ENCODE measurements at regions not wholly inside any gene's neighbourhood (a gene's known extent, or its start where the extent isn't known, plus 50 kb on each side); places are given as distances from the start of the nearest gene placed in this dataset.
"Not testable (repeated sequence)": the region's sequence is repeated elsewhere in the genome, so short reads cannot be mapped to it uniquely, and the experiment has no call there.

DNA sequence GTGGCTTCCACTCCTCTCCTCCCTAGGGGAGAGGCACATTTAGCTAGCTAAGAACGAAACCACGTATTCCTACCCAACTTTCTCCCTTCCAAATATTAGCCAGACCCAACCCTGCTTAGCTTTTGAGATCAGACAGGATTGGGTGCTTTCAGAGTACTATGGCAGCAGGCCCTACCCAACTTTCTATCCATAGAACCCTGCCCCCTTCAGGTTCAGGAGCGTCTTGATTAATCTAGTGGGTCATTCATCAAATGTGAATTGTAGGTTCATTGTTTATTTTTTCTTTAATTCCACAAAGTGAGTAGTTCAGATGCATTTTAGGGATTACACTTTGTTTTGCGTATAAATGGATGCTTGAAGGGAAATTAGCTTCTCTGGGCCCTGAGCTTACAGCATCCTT lies 188.3 kb downstream of the MIB1 start:
- no peak for DNase-seq

DNA sequence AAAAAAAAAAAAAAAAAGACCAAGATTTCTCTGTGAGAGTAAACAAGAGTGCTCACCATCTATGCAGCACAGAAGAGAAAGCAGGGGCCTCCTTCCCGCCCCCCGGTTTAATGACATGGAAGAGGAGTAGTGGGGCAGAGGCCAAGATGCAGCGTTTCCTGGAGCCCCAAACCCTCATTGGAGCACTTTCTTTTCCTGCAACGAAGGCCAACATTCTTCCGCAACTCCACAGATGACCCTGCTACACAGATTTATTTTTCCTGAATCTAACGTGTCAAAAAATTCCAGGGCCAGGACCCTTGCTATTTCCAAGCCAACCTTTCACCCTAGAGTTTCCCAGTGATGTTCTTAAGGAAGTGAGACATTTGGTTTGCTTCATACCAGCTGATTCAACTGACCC lies 189.6 kb downstream of the MIB1 start:
- DNase-seq = no peak

- no peak for DNase-seq
Measured at GRCh38 chr18:21933931-21934765, 193.6 kb downstream of the MIB1 start.

- no peak for DNase-seq
Measured at GRCh38 chr18:21934766-21935015, 194.1 kb downstream of the MIB1 start.

DNA sequence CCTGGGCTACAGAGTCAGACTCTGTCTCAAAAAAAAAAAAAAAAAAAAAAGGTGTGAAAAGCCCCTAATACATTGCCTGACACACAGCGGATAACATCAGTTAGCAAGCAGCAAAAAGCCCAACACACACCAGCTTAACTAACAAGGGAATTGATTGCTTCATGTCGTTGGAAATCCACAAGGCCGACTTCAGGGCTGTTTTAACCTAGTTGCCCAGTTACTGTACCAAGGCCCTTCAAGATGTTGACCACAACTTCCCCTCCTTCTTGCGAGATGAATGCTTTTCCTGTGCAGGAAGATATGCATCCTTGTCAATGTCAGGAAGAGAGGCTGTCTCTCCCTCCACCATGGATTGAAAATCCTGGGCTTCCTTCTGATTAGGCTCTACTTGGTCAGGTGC lies 202.9 kb downstream of the MIB1 start:
- no peak for DNase-seq

- DNase-seq = no peak
Measured at GRCh38 chr18:21949326-21950015, 208.9 kb downstream of the MIB1 start.

GRCh38 chr18:21955757-21956652 lies 213.4 kb upstream of the GATA6 start:
- no peak for DNase-seq

- DNase-seq = no peak
Measured at GRCh38 chr18:21958263-21958662, 211.1 kb upstream of the GATA6 start.

- no peak for DNase-seq
Measured at GRCh38 chr18:21958707-21959450, 210.5 kb upstream of the GATA6 start.

DNA sequence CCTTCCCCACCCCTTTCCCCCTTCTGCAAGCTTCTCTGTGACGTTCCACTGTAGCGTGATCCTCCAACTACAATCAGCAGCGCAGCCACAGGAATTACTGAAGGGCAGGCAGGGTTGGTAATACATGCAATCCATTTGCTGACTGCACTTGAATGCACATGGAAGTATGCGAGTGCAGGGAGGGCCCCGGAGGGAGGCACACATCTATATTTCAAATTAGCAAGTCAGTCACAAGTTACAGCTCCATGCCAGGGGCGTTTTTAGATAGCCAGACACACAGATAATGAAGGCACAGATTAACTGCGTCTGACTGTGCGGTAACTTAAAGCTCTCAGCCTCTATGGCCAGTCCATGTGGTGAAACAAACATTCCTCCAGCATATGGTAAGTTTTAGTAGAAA lies 209.2 kb upstream of the GATA6 start:
- DNase-seq = no peak

DNA sequence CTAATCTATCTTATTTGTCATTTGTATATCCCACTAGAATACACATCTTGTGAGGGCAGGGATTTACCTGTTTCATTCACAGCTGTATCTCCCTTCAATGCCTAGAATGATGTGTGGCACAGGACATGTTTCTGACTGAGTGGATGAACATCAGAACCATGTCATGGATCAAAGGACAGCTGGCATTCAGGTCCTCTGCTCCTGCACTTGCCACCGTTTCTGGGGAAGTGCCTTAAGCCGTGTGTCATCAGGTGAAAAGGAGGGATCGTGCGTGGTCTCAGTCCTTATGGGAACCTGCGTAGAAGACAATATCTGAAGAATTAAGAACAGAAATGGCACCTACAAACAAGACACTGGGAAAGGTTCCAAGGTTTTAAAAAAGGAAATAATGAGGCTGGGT lies 206.1 kb upstream of the GATA6 start:
- no peak for DNase-seq

DNA sequence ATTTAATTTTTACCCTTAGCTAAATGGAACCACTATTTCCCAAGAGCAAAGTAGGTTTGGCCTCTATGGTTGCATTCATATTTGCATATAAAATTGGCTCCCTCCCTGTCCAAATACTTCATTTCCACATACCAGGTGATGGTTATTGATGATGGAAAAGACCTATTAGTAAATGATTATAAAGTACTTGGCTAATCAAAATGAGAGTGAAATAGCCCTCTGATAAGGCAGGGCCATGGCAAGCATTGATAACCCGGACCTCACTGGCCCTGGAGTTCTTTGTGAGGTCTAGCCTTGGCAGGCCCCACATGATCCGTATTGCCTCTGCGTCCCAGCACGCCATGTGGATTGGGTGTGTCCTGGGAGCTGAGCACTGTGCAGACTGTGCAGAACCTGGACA lies 201.1 kb upstream of the GATA6 start:
- no peak for DNase-seq

DNA sequence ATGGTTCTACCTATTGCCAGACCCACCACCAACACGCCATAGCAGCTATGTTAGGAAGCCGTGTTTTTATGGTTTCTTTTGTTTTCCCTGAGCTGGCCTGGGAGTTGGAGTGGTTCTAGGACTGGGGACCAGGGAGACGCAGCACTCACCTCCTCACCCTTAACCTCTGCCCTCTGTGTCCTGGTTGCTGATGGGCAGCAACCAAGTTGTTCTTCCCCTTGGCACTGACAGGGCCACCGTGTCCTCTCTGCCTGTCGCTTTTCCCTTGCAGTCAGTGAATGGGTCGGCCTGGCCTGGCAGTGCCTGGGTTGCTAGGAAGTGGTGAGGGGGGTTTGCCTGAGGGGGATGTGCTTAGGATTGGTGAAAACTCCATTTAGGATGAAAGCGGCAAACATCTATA lies 197.1 kb upstream of the GATA6 start:
- no peak for DNase-seq

DNA sequence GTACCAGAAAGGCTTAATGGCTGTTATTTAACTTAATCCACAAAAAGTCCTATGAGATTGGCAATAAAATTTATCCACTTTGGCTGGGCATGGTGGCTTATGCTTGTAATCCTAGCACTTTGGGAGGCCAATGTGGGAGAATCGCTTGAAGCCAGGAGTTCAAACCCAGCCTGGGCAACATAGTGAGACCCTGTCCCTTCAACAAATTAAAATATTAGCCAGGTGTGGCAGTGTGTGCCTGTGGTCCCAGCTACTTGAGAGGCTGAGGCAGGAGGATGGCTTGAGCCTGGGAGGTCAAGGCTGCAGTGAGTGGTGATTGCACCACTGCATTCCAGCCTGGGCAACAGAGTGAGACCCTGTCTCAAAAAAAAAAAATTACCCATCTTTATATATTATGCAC lies 193.4 kb upstream of the GATA6 start:
- DNase-seq = not testable (repeated sequence)

- no peak for DNase-seq
Measured at GRCh38 chr18:21978546-21979170, 190.7 kb upstream of the GATA6 start.

DNA sequence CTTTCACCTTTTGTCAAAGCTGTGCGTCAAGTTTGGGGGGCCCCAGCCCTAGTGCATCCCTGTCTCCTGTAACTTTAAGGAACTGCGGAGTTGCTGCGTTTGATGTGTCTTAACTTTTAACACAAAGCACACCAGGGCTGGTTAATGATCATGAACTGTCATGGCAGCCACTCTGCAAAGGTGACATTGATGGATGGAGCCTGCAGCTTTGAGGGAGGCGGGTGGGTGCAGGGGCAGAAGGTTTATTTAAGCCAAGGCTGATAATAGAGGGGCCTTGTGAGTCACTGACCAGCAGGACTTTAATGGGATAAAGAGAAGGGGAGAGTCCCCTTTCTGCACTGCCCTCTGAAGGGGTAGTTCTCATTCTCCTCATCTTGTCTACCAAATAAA lies 190.2 kb upstream of the GATA6 start:
- no peak for DNase-seq

DNA sequence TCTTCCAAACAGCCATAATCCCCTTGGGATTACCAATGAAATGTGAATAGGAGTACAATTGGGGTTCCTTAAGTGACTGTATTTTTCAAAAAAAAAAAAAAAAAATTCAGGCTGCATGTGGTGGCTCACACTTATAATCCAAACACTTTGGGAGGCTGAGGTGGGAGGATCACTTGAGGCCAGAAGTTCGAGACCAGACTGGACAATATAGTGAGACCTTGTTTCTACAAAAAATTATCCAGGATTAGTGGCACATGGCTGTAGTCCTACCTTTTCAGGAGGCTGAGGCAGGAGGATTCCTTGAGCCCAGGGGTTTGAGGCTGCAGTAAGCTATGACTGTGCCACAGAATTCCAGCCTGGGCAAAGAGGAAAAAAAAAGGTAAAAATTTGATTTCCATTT lies 189.6 kb upstream of the GATA6 start:
- DNase-seq = no peak

GRCh38 chr18:21980744-21981143 lies 188.6 kb upstream of the GATA6 start:
- no peak for DNase-seq

- not testable (repeated sequence) for DNase-seq
Measured at GRCh38 chr18:21981489-21981888, 187.9 kb upstream of the GATA6 start.

DNA sequence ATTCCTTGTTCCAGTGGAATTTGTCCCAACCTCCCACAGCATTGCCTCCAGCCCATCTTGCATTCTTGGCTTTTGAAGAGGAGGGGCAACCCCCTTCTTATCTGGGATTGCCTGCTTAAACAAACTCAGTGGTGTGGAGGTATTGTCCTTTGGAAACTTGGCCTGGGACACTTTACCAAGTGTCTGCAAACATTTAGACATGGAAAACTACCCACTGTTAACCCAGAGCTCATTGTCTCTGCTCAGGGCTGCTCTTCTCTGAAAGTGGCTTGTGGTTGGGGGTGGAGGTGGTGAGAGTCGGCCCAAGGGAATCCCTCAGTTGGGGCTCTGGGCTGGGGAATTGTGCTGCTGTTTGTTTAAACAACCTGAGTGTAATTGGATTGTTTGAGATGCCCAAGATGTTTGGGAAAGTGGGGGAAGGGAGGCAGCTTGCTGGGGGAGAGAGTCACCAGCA lies 178.3 kb upstream of the GATA6 start:
- DNase-seq = no peak

- no peak for DNase-seq
Measured at GRCh38 chr18:21991886-21992285, 177.5 kb upstream of the GATA6 start.

DNA sequence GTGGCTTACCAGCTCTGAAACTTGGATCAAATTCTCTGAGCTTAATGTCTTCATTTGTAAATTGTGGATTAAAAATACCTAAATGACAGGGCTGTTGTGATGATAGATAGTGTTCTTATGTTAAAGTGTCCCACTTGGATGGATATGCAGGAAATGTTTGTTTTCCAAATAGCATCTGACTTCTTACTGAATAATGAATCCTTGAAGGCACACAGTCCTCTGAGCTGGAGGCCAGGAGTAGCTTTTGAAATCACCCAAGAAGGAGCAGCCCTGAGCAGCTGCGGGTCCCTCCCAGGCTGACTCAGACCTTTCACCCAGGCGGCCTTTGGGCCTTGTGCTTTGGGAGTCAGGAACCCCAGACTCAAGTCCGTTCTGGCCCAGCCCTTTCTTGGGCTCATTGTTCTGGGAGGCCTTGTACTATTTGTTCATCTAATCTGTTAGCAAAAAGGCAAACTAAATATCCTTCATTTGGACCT lies 173.0 kb upstream of the GATA6 start:
- DNase-seq = no peak
